ENCODE measurements at regions not wholly inside any gene's neighbourhood (a gene's known extent, or its start where the extent isn't known, plus 50 kb on each side); places are given as distances from the start of the nearest gene placed in this dataset.

DNA sequence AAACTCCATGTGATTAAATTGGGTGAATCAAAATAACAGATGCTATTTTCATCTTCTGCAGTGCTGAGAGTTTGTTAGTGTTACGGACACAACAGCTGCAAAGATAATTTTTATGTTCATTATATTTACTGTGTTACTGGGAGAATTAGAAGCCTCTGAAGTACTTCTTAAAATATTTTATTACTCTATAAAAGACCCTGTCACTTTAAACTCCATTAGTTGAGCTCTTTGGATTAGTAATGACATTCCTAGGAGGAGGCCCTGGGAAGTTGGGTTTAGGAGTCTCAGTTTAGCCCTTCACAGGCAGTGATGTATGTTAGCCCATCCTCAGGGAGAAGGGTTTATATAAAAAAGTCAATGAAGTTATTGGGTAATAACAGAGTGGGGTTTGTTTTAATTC, 596.7 kb downstream of the JRKL start:
- no peaks in the 10 kb centered on the region; a peak in 1 of 4 replicates for H3K4me1 ChIP-seq (ENCODE audit: control insufficient read depth in 1 of 2, insufficient read depth in 2 of 2, low read depth in 1 of 2, low read length in 1 of 2)
- H3K27ac ChIP-seq (ENCODE audit: low read depth in 2 of 2, low read length in 1 of 2), result no peak overlapping the region
- H3K27me3 ChIP-seq (ENCODE audit: insufficient read depth), result no peaks in the 10 kb centered on the region
- TF ChIP-seq FOXJ3 (CRISPR knock-in tag; IDR thresholded peaks at IDR 0.05) (no peak), FOXM1 (IDR thresholded peaks at IDR 0.05; ENCODE audit: low read depth) (no peak), IRF3 (IDR thresholded peaks at IDR 0.05; ENCODE audit: low read depth, low read length) (no peak)
- H3K9me2 ChIP-seq, result no peaks in the 10 kb centered on the region
- WGBS (ENCODE audit: low lambda C conversion rate), result 41% methylated on average over 1 of the region's 1 CpG
- no peak overlapping the region for H3K4me2 ChIP-seq
- DNase-seq, result no peak
- POLR2A ChIA-PET, result no interaction called here
- H4K20me1 ChIP-seq (ENCODE audit: insufficient read depth), result no peaks in the 10 kb centered on the region
- no peaks in the 10 kb centered on the region for H3K36me3 ChIP-seq (replicated peaks in 1 of 2; ENCODE audit: control insufficient read depth in 1 of 2, insufficient read depth in 2 of 2, low read length in 1 of 2)
- H3K4me3 ChIP-seq (ENCODE audit: low read depth in 2 of 2, low read length in 1 of 2), result no peak overlapping the region
- no peaks in the 10 kb centered on the region for H3K79me2 ChIP-seq (ENCODE audit: insufficient read depth)
- no peaks in the 10 kb centered on the region for H3K9me3 ChIP-seq
- H3K9ac ChIP-seq, result no peak overlapping the region
- no peak overlapping the region for H2AFZ ChIP-seq (ENCODE audit: low read depth)
- CTCF ChIA-PET, result interaction anchor here (1.7 kb wide), 1 partner anchor 523 kb away, joined by 5 read pairs; no protein-coding TSS in a partner anchor
- H3F3A ChIP-seq (replicated peaks; ENCODE audit: insufficient read depth), result no peaks in the 10 kb centered on the region

DNA sequence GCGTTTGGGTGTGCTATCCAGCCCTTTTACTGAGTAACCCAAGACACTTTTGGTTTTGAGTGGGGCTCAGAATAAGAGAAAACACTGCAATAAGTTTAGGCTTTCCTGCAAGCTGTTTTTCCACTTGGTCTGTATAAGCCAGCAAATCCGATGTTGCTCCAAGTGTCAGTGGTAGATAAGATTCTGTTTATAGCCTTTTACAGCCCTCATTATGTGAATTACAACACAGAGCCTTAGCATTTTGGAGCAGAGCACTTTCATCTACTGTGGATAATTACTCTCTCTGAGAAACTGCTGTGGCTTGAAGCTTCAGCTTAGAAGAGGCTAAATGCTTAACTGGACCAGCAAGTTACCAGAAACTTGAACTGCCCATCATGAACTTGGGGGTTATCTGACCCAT, 601.1 kb downstream of the JRKL start:
- Histone ChIP-seq H3K9me3 (no peaks in the 10 kb centered on the region), H3K27ac (ENCODE audit: low read depth in 2 of 2, low read length in 1 of 2) (no peak overlapping the region), H3K4me1 (ENCODE audit: control insufficient read depth in 1 of 2, insufficient read depth in 2 of 2, low read depth in 1 of 2, low read length in 1 of 2) (no peaks in the 10 kb centered on the region), H4K20me1 (ENCODE audit: insufficient read depth) (no peaks in the 10 kb centered on the region), H3K4me3 (ENCODE audit: low read depth in 2 of 2, low read length in 1 of 2) (no peak overlapping the region), H3K9ac (no peak overlapping the region), H3K9me2 (no peaks in the 10 kb centered on the region), H3K27me3 (ENCODE audit: insufficient read depth) (no peaks in the 10 kb centered on the region), H3K79me2 (ENCODE audit: insufficient read depth) (no peaks in the 10 kb centered on the region), H2AFZ (ENCODE audit: low read depth) (no peak overlapping the region), H3K4me2 (no peak overlapping the region), H3F3A (replicated peaks; ENCODE audit: insufficient read depth) (no peaks in the 10 kb centered on the region), H3K36me3 (replicated peaks in 1 of 2; ENCODE audit: control insufficient read depth in 1 of 2, insufficient read depth in 2 of 2, low read length in 1 of 2) (no peaks in the 10 kb centered on the region)
- DNase-seq, result no peak
- TF ChIP-seq USF2 (IDR thresholded peaks at IDR 0.05; ENCODE audit: borderline replicate concordance, low read depth, low read length) (no peak), EP300 (IDR thresholded peaks at IDR 0.05; ENCODE audit: borderline replicate concordance in 1 of 2, low read depth in 1 of 2, low read length in 1 of 2) (no peak), TEAD4 (IDR thresholded peaks at IDR 0.05; ENCODE audit: borderline replicate concordance, insufficient read depth) (no peak), CHD2 (IDR thresholded peaks at IDR 0.05; ENCODE audit: low read length, partially characterized antibody) (no peak), RXRA (IDR thresholded peaks at IDR 0.05; ENCODE audit: borderline replicate concordance, low read depth) (no peak)
- TF ChIP-seq, protein P1, sequence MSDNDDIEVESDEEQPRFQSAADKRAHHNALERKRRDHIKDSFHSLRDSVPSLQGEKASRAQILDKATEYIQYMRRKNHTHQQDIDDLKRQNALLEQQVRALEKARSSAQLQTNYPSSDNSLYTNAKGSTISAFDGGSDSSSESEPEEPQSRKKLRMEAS (IDR thresholded peaks at IDR 0.05; ENCODE audit: low read depth), result no peak
- TF ChIP-seq, protein P2, sequence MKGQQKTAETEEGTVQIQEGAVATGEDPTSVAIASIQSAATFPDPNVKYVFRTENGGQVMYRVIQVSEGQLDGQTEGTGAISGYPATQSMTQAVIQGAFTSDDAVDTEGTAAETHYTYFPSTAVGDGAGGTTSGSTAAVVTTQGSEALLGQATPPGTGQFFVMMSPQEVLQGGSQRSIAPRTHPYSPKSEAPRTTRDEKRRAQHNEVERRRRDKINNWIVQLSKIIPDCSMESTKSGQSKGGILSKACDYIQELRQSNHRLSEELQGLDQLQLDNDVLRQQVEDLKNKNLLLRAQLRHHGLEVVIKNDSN (IDR thresholded peaks at IDR 0.05; ENCODE audit: borderline replicate concordance, low read depth), result no peak
- ChIA-PET CTCF (interaction anchor here (1.0 kb wide), 1 partner anchor 13 kb away, joined by 3 read pairs; no protein-coding TSS in a partner anchor), POLR2A (no interaction called here)
- 4% methylated on average over 2 of the region's 2 CpGs for WGBS (ENCODE audit: low lambda C conversion rate)

Data from SK-N-SH (cell line).